Naive thymus-derived CD4-positive, alpha-beta T cell (primary cell): ENCODE measurements at regions not wholly inside any gene's neighbourhood (a gene's known extent, or its start where the extent isn't known, plus 50 kb on each side); places are given as distances from the start of the nearest gene placed in this dataset.

Source experiments
- ATAC-seq: fragments of 150-1000 bp; cut with Tn5 transposase; 2 replicates; pipeline ENCODE4 v1.10.0; 2021; ENCODE audit warnings: mild to moderate bottlenecking, moderate library complexity
- CTCF ChIA-PET: fragments of 350-600 bp; sonication (Branson Sonifier 250); formaldehyde crosslinking; loops from one replicate; lab custom pipeline; 2021; ENCODE audit warnings: antibody characterized with exemption; lab: Charles Lee
- POLR2A ChIA-PET: fragments of 350-600 bp; sonication (Branson Sonifier 250); formaldehyde crosslinking; loops from one replicate; lab custom pipeline; 2021; ENCODE audit warnings: antibody characterized with exemption, inconsistent platforms; lab: Charles Lee
- DNase-seq, 9 donors: peaks; one replicate each; pipeline versions ENCODE4 v3.0.0 to v3.0.0-alpha.2; 2020 to 2022; ENCODE audit warnings: mixed read lengths in 1 of 9
- H3K27ac ChIP-seq: one replicate; pipeline ENCODE4 v1.7.0; 2013; ENCODE audit warnings: mild to moderate bottlenecking, low read depth, low read length, moderate library complexity
- H3K27me3 ChIP-seq, 2 donors: one replicate each; pipeline ENCODE4 v1.7.0; 2013; ENCODE audit warnings: low read length in 2 of 2, mild to moderate bottlenecking in 2 of 2, moderate library complexity in 2 of 2; ENCODE audit not compliant: control insufficient read depth in 2 of 2, insufficient read depth in 2 of 2
- H3K36me3 ChIP-seq, 3 experiments: 1 replicate in 2 of 3; 2 replicates in 1 of 3; pipeline ENCODE4 v1.7.0; 2013; ENCODE audit warnings: low read length in 3 of 3, mild to moderate bottlenecking in 3 of 3, moderate library complexity in 1 of 3; ENCODE audit not compliant: insufficient read depth in 3 of 3, control insufficient read depth in 2 of 3
- H3K4me1 ChIP-seq, 2 donors: one replicate each; pipeline ENCODE4 v1.7.0; 2013; ENCODE audit warnings: low read length in 2 of 2, mild to moderate bottlenecking in 2 of 2, moderate library complexity in 1 of 2; ENCODE audit not compliant: control insufficient read depth in 2 of 2, insufficient read depth in 2 of 2
- H3K4me3 ChIP-seq: 2 replicates; pipeline ENCODE4 v1.7.0; 2013; ENCODE audit warnings: mild to moderate bottlenecking, low read length
- H3K9me3 ChIP-seq, 3 experiments: 1 replicate in 2 of 3; 2 replicates in 1 of 3; pipeline ENCODE4 v1.7.0; 2013; ENCODE audit warnings: low read length in 3 of 3; ENCODE audit not compliant: control insufficient read depth in 2 of 3
- H3K27ac Mint-ChIP-seq, 9 donors: one replicate each; pipeline ENCODE4 v1.8.0; 2020 to 2022; ENCODE audit warnings: mixed read lengths in 9 of 9, mild to moderate bottlenecking in 8 of 9, moderate library complexity in 5 of 9, inconsistent platforms in 2 of 9
- H3K27me3 Mint-ChIP-seq, 5 donors: one replicate each; pipeline ENCODE4 v1.8.0; 2021 to 2022; ENCODE audit warnings: mixed read lengths in 5 of 5, mild to moderate bottlenecking in 1 of 5
- H3K36me3 Mint-ChIP-seq, 5 donors: one replicate each; pipeline ENCODE4 v1.8.0; 2020 to 2022; ENCODE audit warnings: mixed read lengths in 5 of 5, mild to moderate bottlenecking in 3 of 5, inconsistent platforms in 1 of 5
- H3K4me1 Mint-ChIP-seq, 7 donors: one replicate each; pipeline ENCODE4 v1.8.0; 2020 to 2022; ENCODE audit warnings: mixed read lengths in 7 of 7, mild to moderate bottlenecking in 3 of 7, inconsistent platforms in 1 of 7
- H3K4me3 Mint-ChIP-seq, 10 donors: one replicate each; pipeline ENCODE4 v1.8.0; 2020 to 2022; ENCODE audit warnings: mild to moderate bottlenecking in 10 of 10, mixed read lengths in 10 of 10, moderate library complexity in 6 of 10, inconsistent platforms in 2 of 10
- H3K9me3 Mint-ChIP-seq, 11 donors: one replicate each; pipeline ENCODE4 v1.8.0; 2020 to 2022; ENCODE audit warnings: mixed read lengths in 11 of 11, mild to moderate bottlenecking in 4 of 11, inconsistent platforms in 1 of 11, moderate library complexity in 1 of 11
- intact Hi-C, 2 donors: fragments of 100-400 bp; cut with micrococcal nuclease; formaldehyde crosslinking; loops; one replicate each; pipeline ENCODE4 v1.15.1; 2023

DNA sequence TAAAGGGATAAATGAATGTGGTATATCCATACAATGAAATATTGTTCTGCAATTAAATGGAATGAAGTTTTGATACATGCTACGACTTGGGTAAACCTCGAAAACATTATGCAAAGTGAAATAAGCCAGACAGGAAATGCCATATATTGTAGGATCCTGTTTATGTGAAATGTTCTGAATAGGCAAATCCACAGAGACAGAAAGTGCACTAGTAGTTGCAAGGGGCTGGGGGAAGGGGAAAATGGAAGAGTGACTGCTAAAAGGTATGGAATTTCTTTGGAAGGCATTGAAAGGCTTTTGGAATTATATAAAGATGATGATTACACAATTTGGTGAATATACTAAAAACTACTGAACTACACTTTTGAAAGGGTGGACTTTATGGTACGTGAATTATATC lies 97.0 kb downstream of the FOXD1 start:
- H3K9me3 ChIP-seq = no peaks in the 10 kb centered on the region
- DNase-seq (no peak), ATAC-seq (no peak)
- H3K4me1 Mint-ChIP-seq = peaks cover 0 to 3% (median 0%) of the 10 kb centered on the region in 7 donors
- POLR2A ChIA-PET = no interaction called here
- peaks cover 0 to 18% (median 10%) of the 10 kb centered on the region in 5 donors for H3K36me3 Mint-ChIP-seq
- H3K36me3 ChIP-seq = no peaks in the 10 kb centered on the region
- H3K4me3 ChIP-seq = no peak overlapping the region
- H3K27me3 ChIP-seq = no peaks in the 10 kb centered on the region
- intact Hi-C loops = no loop called here
- CTCF ChIA-PET = no interaction called here
- H3K9me3 Mint-ChIP-seq = peaks cover 10 to 59% (median 40%) of the 10 kb centered on the region in 11 donors
- H3K27ac Mint-ChIP-seq = no peak overlapping the region
- peaks cover 25 to 78% (median 62%) of the 10 kb centered on the region in 5 donors for H3K27me3 Mint-ChIP-seq
- H3K4me1 ChIP-seq = no peaks in the 10 kb centered on the region
- H3K27ac ChIP-seq = no peak overlapping the region
- no peak overlapping the region for H3K4me3 Mint-ChIP-seq

- Mint-ChIP-seq H3K27me3 (peaks cover 20 to 83% (median 63%) of the 10 kb centered on the region in 5 donors), H3K36me3 (peaks cover 0 to 18% (median 12%) of the 10 kb centered on the region in 5 donors), H3K9me3 (peaks cover 10 to 71% (median 47%) of the 10 kb centered on the region in 11 donors), H3K4me3 (no peak overlapping the region), H3K4me1 (peaks cover 0 to 3% (median 0%) of the 10 kb centered on the region in 7 donors), H3K27ac (no peak overlapping the region)
- ChIA-PET POLR2A (no interaction called here), CTCF (no interaction called here)
- H3K4me3 ChIP-seq = no peak overlapping the region
- intact Hi-C loops = no loop called here
- H3K27ac ChIP-seq = no peak overlapping the region
- ATAC-seq = no peak
- H3K4me1 ChIP-seq = no peaks in the 10 kb centered on the region
- H3K27me3 ChIP-seq = no peaks in the 10 kb centered on the region
- H3K36me3 ChIP-seq = no peaks in the 10 kb centered on the region
- no peaks in the 10 kb centered on the region for H3K9me3 ChIP-seq
- DNase-seq = no peak
Observed at GRCh38 chr5:73346878-73347408, 101.6 kb downstream of the FOXD1 start.

- Histone ChIP-seq H3K27ac (no peak overlapping the region), H3K4me1 (no peaks in the 10 kb centered on the region), H3K36me3 (no peaks in the 10 kb centered on the region), H3K9me3 (no peaks in the 10 kb centered on the region), H3K4me3 (no peak overlapping the region), H3K27me3 (peaks cover 0 to 4% of the 10 kb centered on the region in 2 donors)
- Mint-ChIP-seq H3K4me3 (no peak overlapping the region), H3K36me3 (peaks cover 0 to 18% (median 6%) of the 10 kb centered on the region in 5 donors), H3K4me1 (peaks cover 0 to 2% (median 0%) of the 10 kb centered on the region in 7 donors), H3K27ac (no peak overlapping the region), H3K27me3 (peaks cover 16 to 84% (median 68%) of the 10 kb centered on the region in 5 donors), H3K9me3 (peaks cover 5 to 50% (median 37%) of the 10 kb centered on the region in 11 donors)
- ChIA-PET CTCF (no interaction called here), POLR2A (no interaction called here)
- DNase-seq (no peak), ATAC-seq (no peak)
- intact Hi-C loops = no loop called here
Observed at GRCh38 chr5:73344835-73345234, 103.7 kb downstream of the FOXD1 start.

DNA sequence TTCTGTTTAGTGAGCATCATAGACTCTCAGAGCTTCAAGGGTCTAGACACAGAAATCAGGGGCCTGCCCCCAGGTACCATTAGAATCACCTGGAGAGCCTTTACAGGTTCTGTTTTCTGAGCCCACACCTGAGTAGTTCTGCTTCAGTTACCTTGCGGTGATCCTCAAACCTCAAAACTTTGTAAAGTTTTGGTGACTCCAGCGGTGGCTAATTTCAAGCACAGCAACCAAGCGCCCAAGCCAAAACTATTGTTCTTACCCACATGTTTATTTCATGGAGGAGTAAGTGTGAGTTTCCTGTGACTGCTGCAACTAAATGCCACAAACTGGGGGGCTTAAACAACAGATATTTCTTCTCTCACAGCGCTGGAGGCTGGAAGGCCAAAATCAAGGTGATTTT lies 108.9 kb downstream of the FOXD1 start:
- peaks cover 28 to 78% (median 75%) of the 10 kb centered on the region in 5 donors for H3K27me3 Mint-ChIP-seq
- H3K27me3 ChIP-seq = peaks cover 0 to 4% of the 10 kb centered on the region in 2 donors
- H3K36me3 Mint-ChIP-seq = peaks cover 0 to 4% (median 0%) of the 10 kb centered on the region in 5 donors
- H3K4me3 ChIP-seq = no peak overlapping the region
- no peak overlapping the region for H3K4me3 Mint-ChIP-seq
- no peak overlapping the region for H3K27ac Mint-ChIP-seq
- ATAC-seq = no peak
- no peak overlapping the region for H3K27ac ChIP-seq
- H3K4me1 Mint-ChIP-seq = peaks cover 0 to 2% (median 0%) of the 10 kb centered on the region in 7 donors
- DNase-seq = no peak
- no peaks in the 10 kb centered on the region for H3K4me1 ChIP-seq
- H3K9me3 ChIP-seq = no peaks in the 10 kb centered on the region
- intact Hi-C loops = no loop called here
- no peaks in the 10 kb centered on the region for H3K36me3 ChIP-seq
- peaks cover 0 to 7% (median 0%) of the 10 kb centered on the region in 11 donors for H3K9me3 Mint-ChIP-seq
- ChIA-PET CTCF (no interaction called here), POLR2A (no interaction called here)

DNA sequence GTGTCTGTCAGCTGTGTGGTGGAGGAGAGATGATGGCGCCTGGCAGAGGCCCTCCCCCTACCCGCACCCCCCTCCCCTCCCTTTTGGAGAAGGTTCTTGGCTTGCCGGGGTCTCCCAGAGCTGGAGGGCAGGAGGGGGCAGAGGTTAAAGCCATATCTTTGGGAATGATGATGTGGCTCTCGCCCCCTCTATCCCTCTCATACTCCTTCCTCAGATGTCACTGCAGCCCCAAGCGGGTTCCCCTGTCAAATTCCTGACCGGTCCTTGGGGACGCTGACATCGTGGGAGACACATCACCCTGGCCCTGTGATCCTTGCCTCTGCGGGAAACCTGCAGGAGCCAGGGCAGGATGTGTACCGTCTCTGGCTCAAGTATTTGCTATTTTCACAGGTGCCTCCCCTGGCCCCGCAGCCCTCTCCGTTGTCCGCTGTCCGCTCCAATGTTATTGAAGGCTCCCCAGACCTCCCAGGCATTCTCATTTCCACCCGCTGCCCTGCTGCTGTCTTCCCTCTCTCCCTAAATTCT lies 109.5 kb downstream of the FOXD1 start:
- H3K9me3 ChIP-seq = no peaks in the 10 kb centered on the region
- Mint-ChIP-seq H3K27me3 (peaks cover 28 to 78% (median 74%) of the 10 kb centered on the region in 5 donors), H3K9me3 (peaks cover 0 to 7% (median 0%) of the 10 kb centered on the region in 11 donors), H3K4me3 (no peak overlapping the region), H3K4me1 (peaks cover 0 to 2% (median 0%) of the 10 kb centered on the region in 7 donors), H3K36me3 (peaks cover 0 to 4% (median 0%) of the 10 kb centered on the region in 5 donors), H3K27ac (no peak overlapping the region)
- no peak for ATAC-seq
- intact Hi-C loops = no loop called here
- POLR2A ChIA-PET = no interaction called here
- no peaks in the 10 kb centered on the region for H3K36me3 ChIP-seq
- peaks cover 0 to 4% of the 10 kb centered on the region in 2 donors for H3K27me3 ChIP-seq
- DNase-seq = no peak
- no peaks in the 10 kb centered on the region for H3K4me1 ChIP-seq
- H3K27ac ChIP-seq = no peak overlapping the region
- H3K4me3 ChIP-seq = no peak overlapping the region
- CTCF ChIA-PET = no interaction called here

DNA sequence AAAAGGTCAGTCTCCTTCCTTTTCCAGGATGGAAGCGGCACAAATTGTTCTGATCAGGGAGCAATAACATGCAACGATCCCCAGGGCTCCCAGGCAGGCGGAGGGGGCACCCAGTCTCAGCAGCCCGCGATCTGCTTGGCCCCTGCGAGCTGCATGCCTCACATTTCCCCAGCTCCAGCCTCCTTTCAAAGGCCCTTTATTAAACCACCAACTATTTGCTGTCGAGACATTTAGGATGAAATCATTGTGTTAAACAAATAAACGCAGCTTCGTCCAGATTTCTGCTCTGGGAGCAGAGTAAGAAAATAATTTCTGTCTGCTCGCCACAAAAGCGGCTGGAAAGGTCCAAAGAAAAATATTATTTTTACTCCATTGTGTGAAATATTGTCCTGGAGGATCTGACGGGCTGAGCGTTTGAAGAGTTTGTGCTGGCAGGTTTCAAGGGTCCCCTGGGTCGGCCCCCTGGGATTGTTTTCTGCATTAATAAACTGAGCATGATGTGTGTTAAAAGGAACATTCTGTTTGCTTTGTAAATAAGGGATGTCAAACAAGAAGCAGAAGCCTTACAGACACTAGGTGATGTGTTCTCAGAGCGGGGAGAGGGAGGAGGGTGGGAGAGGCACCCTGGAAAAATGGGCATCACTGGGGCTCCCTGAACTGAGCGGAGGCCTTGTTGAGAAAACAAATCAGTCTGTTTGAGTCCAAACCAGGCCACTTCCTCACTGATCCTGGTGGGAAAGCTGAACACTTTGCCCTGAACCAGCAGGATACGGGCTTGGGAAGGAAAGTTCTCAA lies 110.1 kb downstream of the FOXD1 start:
- Histone ChIP-seq H3K27me3 (peaks cover 0 to 4% of the 10 kb centered on the region in 2 donors), H3K36me3 (no peaks in the 10 kb centered on the region), H3K4me3 (no peak overlapping the region), H3K27ac (no peak overlapping the region), H3K4me1 (no peaks in the 10 kb centered on the region), H3K9me3 (no peaks in the 10 kb centered on the region)
- Mint-ChIP-seq H3K9me3 (peaks cover 0 to 7% (median 0%) of the 10 kb centered on the region in 11 donors), H3K27me3 (peaks cover 28 to 82% (median 75%) of the 10 kb centered on the region in 5 donors), H3K27ac (no peak overlapping the region), H3K4me1 (peaks cover 0 to 2% (median 0%) of the 10 kb centered on the region in 7 donors), H3K36me3 (peaks cover 0 to 4% (median 0%) of the 10 kb centered on the region in 5 donors), H3K4me3 (no peak overlapping the region)
- POLR2A ChIA-PET = no interaction called here
- ATAC-seq (no peak), DNase-seq (no peak)
- intact Hi-C loops = no loop called here
- CTCF ChIA-PET = no interaction called here
